Endometrium (tissue), 2 donors: ENCODE measurements at regions not wholly inside any gene's neighbourhood (a gene's known extent, or its start where the extent isn't known, plus 50 kb on each side); places are given as distances from the start of the nearest gene placed in this dataset.
"Not testable (repeated sequence)": the region's sequence is repeated elsewhere in the genome, so short reads cannot be mapped to it uniquely, and the experiment has no call there.

Experiments
- FAIRE-seq: peaks from 2 replicates; lab custom pipeline; 2012; peaks lifted over from hg19 to GRCh38; lab: Jason Lieb, UNC
- donor health status: control.
- donor health status: control.

DNA sequence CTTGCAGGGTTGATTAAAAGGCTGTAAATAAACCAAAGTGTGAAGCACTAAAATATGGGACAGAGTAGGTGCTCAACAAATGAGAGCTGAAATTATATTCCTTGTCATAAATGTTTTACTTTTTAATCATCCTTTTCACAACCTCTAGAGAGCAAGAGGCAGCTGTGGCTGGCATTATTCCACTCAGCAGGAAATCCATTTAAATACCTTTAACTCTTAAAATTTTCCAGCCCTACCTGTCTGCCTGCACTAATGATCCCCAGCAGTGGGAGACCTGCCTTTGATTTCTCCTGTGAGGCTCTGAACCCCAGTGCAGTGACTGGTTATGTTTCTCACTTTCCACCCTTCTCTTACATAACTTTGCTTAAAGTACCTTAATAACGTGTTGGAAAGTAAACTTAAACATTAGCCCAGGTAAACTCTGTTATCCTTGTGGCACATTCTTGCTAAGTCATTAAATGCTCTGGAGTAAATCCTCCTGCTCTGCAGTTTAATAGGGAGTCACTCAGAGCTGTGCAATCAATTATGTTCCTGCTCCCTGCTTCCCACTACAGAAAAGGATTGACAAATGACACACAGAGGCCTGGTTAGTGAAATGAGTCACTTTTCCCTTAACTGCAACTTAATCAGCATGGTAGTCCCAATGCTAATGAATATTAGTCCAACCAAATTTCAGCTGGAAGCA, 755.7 kb upstream of the USP15 start:
- FAIRE-seq = no peak

DNA sequence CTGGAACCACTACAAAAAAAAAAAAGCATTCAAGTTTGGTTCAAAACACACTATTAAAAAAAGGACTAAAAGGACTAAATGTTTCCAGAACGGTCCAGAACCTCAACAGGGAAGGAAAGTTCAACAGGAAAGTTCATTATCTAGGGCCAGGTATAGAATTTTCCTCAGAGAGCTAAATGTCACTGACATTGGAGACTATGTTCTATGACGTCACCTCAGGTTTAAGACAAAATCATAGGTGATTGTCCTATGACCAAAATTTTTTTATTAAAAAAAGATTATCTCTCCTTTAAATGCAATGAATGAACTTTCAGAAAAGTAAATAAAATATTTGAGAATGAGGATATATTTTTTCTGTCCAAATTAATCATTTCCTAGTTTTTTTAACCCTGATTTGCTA, 746.7 kb upstream of the USP15 start:
- no peak for FAIRE-seq

DNA sequence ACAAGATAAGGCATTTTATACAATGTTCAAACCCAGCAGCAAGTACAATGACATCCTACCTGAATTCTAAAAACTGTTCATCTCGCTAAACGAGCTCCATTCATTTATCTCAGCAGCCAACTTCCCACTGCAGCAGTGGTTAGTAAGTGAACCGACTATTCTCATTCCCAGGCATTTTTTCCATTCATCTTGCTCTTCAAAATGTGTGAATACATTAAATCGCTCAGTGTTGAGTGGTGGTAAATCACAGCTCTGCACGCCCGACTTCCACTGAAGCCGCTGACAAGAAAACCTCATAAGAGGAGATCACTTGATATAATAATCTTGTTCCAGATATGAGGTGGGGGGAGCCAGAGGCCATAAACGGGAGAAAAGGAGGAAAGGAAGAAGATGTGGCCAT, 746.2 kb upstream of the USP15 start:
- FAIRE-seq = no peak

DNA sequence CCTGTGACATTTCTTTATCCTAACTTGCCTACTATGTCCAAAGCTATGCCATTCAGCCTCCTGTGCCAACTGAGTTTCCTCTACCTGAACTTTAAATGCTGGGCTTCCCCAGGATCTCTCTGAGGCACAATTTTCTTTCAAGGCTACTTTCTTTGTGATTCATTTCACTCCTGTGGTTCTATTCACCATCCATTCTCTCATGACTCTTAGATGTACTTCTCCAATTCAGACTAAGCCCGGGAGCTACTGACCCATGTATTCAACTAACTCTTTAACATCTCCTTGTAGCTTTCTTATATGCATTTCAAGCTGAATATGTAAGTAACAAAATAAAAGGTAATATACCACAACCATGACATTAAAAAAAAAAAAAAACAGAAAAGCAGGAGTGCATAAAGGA, 738.9 kb upstream of the USP15 start:
- no peak for FAIRE-seq

DNA sequence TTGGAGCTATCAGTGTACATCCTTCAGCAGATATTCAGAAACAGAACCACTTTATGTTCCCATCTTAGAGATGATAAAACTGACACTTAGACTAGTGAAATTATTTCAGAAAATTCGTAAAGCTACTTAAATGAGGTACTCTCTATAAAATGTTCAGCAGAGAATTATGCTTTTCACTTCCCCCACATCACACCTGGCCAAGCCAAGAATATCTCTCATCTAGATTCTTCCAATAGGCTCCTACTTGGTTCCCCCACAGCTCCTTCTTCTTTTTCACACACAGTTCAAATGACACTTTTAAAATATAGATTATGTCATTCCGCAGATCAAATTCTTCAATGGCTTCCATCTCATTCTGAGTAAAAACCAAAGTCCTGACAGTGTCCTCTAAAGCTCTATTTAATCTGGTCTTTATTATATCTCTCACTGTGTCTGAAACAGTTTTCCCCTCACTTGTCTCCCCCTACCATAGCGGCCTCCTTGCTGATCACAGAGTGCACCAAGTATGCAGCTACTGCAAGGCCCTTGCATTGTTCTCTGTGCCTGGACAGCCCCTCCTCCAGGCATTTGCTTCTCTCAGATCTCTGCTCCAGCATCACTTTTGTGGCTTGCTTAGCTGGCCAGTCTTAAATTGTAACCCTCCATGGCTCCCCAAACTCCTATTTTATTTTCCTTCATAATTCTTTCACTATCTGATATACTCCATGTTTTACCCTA, 736.8 kb upstream of the USP15 start:
- no peak for FAIRE-seq

DNA sequence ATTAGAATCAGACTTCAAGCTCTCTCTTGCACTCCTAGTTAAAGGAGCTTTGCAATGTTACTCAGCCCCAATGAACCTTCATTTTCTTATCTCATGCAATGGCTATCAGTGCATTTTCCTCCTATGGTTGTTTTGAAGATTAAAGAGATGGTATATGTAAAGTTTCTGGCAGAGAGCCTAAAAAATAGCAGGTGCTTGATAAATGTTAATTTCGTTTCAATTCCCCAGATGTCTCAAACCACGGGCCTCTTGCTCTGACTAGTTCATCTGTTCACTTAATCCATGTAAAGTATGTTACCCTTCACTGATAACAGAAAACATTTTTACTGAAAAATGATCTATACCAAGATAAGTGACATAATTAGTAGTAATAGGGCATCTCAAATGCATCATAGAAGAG, 735.4 kb upstream of the USP15 start:
- FAIRE-seq = no peak

DNA sequence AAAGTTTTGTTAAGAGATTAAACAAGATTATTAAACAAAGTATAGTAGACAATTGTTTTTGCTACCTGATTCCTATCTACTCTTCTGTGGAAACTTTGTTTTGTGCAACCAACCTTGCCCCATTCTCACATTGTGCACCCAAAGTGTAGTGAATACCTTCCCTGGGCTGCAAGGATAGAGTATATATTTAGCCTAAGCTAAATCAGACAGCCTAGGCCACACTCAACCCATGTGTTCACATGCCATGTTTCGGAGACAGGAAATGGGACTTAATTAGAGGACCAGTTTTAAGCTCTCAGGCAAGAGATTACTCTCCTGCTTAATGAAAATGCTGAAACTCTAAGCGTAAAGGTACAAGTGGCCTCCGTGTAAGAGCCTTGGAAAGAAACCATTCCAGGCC, 734.9 kb upstream of the USP15 start:
- FAIRE-seq = no peak

DNA sequence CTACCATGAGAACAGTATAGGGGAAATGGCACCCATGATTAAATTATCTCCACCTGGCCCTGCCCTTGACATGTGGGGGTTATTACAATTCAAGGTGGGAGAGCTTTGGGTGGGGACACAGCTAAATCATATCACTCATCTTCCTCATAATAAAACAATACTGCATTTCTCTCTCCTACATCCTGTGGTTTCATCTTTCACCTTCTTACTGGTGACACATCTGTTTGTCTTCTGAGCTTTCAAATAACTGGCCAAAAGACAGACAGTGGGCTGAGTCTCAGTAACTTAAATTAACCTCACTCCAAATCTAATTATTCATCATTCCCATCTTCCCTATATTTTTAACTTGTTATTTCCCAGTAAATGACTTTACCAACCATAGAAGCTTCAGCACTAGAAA, 729.7 kb upstream of the USP15 start:
- FAIRE-seq = no peak

DNA sequence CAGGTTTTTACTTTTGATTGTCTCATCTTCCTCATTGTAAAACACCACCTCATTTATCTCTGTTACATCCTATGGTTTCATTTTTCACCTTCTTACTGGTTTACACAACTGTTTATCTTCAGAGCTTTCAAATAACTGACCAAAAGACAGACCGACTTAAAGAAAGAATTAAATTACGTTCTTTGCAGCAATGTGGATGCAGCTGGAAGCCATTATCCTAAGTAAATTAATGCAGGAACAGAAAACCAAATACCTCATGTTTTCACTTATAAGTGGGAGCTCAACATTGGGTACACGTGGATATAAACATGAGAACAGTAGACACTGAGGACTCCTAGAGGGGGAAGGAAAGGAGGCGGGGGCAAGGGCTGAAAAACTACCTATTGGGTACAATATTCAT, 729.0 kb upstream of the USP15 start:
- no peak for FAIRE-seq

DNA sequence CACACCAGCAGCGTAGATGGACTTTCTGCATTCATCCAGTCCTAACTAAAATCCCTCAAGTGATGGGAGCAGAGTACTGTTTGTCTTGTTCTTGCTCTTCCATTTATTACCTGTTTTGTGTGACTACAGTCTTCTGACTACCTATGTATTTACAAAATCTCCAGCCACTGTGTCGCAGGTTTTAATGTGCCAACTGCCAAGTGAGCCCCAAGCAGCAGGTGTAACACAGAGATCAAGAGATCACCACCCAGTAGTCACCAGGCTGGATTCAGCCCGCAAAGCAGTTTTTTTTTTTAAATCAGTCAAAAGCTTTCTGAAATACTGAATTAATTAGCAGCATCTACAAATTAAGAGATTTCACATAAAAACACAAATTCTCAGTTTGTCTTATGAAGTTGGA, 724.1 kb upstream of the USP15 start:
- no peak for FAIRE-seq

DNA sequence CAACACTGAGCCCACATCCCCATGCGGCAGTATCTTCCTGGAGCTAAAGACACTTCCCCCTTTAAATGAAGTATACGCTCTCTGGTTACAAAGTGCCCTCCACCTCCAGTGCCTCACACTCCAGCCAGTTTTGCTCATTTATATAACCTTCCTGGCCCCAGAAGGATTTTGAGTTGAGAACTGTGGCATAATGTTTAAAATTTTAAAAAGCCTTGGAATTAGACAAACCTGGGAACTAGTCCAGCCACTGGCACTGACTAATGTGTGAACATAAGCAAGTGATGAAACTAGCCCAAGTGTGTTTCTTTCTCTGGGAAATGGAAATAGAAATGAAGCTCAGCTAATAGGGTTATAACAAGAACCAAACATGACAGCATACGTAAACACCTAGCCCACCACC, 723.7 kb upstream of the USP15 start:
- FAIRE-seq = no peak

DNA sequence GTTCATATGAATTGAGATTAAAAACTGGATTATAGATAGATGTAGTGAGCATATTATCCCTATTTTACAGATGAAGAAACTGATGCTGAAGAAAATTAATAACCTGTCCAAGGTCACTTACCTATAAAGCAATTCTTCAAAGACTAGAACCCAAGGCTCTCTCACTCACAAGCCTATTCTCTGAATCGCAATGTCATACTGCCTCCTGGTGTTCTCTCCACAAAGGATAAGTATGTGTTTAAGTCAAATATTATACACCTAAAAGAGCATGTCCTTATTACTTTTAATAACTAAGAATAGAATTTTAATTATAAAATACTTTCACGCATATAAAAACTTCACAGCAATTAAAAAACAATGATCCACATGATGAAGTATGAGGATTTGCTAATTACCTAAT, 721.3 kb upstream of the USP15 start:
- no peak for FAIRE-seq

DNA sequence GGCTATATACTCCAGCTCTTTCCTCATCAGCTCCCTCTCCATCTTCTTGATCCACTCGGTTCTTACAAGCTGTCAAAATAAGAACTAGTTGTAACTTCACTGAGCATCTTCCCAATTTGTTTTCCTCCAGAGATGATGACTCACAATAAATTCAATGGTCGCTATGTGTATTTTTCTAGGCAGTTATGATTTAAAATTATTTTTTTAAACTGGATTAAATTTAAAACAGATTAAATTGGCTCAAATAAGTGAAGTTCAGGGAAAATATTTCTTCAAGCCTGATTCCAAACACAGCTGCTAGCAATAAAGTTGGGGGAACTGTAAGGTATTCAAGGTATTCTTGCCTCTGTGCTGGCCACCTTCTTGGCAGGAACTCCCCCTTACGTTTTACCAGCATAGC, 717.7 kb upstream of the USP15 start:
- FAIRE-seq = no peak

DNA sequence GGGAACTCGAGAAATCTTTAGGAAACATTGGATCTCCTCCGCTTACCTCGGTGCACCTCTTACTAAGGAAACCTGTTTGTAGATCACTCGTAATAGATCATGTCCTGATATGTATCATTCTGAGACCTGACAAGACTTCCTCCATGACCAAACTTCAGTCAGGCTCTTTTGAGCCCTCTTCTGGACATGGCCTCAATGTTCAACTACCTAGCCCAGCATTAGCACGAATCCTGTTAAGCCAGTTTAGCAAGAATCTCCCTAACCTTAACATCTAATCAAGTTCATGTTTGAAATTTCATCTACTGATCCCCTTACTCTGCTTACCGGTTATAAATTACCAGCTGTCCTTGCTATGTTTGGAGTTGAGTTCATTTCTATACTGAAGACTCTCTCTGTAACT, 713.9 kb upstream of the USP15 start:
- no peak for FAIRE-seq

DNA sequence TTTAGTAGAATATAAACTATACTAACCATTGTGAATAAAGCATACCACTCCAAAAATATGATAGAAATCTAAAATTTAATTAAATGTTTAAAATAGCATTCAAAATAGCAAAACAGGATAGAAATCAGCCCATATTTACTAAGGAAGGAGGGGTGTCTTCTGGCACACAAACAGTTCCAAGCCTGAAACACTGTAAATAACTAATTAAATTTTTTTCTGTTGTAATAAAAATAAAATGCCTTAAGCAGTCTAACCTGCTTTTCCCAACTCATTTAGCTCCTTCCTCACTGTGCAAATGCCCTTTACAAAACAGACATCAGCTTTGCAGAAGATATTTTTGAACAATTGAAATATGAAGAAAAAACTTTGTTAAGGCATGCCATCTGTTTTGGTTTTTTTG, 707.1 kb upstream of the USP15 start:
- no peak for FAIRE-seq

DNA sequence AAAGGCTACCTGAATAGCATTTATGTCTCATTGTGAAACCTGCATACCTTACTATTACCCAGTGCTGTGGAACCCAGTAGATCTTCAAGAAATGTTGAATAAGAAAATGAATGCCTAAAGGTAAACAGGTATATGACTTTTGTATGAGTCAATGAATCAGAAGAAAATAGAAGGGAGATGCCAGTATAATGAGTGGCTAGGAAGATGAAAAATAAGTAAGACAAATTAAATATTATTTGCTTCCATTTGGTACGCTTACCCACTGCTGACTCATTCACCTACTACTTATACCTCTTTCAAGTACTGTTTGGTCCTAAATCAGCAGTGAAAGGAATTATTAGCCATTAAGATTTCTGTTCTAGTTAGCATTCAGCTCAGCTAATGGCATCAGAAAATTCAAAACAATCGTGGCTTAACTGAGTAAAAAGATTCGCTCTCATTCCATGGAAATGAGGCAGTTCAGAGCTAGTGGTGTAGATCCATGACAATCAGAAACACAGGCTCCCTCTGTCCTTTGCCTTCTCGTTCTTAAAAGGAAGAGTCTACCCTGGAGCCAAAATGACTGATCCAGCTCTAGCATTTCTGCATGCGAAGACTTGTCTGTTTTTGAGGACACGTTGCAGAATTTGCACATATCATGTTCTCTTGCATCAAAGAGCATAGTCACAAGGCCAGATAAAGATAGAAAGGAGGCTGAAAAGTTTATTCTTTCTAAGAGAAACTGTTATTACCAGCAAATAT, 705.8 kb upstream of the USP15 start:
- no peak for FAIRE-seq

DNA sequence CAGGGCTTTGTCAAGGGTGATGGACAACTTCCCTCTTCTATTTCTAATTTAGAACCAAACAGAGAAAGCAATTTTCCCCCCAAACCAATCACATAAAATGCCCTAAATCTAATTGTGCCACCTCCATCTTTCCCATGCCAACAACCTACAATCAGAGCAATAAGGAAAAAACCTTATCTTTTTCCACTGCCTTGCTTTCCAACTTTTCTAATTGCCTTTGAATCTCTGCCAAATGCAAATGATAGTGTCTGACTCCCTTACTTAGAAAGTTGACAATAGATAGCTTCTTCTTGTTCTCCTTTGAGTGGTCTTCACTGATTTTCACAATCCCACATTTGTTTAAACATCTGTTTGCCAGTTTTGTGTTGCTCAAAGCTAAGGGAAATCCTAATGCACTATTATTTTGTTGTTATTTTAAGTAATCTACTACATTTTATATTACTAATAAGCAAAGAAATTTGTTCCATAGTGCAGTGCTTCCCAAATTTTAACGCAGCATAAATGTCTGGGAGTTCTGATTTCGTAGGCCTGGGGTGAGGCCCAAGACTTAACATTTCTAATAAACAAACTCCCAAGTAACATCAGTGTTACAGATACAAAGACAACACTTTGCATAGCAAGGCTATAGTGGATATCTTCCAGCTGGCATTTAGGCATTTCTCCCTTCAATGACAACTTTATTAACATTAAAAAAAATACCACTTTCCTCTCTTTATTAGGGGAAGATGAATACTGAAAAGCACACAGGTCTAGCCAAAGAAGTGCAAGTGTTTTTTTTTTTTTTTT, 696.3 kb upstream of the USP15 start:
- no peak for FAIRE-seq

DNA sequence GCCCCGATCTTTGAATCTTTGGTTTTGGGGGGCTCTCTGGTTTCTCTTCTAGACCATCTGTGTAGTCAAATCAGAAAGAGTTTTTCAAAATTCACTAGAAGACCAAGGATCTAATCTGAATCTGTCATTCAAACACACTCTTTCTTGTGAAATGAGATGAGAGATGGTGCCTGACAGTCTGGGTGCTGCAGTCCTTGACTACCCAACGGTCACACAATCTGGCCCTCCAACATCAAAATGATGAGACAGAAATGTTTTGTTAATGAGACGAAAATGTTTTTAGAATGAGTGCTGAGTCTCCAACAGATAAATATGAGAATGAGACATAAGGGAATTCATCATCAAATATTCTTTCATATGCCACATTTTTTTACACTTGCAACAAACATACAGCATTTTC, 695.7 kb upstream of the USP15 start:
- FAIRE-seq = no peak

DNA sequence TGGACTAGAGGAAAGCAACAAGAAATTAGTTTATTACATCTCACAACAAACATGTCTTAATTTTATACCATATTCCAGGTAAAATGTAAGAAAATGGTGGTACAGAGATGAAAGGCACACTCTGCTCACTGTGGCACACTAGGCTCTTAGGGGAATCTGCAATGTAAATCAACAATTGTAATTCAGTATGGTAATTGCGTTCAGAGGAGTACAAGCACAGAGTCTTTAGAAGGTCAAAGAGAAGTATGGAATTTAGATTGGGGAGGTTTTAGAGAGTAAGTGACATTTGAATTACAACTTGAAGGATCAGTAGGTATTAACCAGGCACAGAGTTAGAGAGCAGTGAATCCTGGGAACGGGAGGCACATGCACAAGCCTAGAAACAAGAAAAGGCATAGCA, 694.0 kb upstream of the USP15 start:
- no peak for FAIRE-seq

DNA sequence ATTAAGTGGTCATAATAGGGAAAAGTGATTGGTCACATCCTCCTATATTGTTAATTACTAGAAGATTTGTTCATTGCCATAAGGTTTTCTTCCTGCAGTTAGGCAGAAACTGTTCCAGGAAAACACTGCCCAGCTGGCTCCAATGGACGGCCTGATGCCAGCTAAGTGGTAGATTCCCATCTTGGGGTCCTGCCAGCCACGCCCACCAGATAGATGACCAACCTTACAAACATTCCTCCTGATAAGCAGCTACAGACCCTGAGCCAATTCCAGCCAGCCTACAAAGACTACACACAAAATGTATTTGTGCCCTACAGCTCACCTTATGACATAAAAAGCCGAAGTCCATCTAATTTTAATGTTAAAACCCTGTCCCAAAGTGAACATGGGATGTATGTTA, 685.9 kb upstream of the USP15 start:
- FAIRE-seq = no peak

DNA sequence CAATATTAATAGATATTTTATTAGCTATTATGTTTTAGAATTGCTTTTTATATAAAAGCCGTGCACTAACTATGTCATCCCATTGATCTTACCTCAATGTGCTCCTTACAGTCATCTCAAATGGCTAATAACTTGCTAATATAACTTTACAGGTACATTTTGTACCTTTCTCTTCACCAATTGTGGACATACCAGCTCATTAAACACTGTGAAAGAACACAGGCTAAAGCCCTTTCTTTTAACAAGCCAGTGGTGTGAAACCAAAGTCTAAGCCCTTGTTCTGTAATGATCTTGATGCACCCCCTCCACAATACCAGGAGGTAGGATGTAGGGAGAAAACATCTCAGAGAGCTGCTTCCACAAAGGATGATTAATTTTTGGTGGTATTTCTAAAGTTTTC, 675.3 kb upstream of the USP15 start:
- no peak for FAIRE-seq

DNA sequence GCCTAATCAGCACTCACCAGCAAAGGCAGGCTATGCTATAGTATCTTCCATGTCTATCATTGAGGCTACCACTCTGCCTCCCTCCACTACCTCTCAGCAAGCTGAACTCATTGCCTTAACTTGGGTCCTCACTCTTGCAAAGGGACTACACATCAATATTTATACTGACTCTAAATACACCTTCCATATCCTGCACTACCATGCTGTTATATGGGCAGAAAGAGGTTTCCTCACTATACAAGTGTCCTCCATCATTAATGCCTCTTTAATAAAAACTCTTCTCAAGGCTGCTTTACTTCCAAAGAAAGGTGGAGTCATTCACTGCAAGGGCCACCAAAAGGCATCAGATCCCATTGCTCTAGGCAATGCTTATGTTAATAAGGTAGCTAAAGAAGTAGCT, 669.3 kb upstream of the USP15 start:
- not testable (repeated sequence) for FAIRE-seq

DNA sequence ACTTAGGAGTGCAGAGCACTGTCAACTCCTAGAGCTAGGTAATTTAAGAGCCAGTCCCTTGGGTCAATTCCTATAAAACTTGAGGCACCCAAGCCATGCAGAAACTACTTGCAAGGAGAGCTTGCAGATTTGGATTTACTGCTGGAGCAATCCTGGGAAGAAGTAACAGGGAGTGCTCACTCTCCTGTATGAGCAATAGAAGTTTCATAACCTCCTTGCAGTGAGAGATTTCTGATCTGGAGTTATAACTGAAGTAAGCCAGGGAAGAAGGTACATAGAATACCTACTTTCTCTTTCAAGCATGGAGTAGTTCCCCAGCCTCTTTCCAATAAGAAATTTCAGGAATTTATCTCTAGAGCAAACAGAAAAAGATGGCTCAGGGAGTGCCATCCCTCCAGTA, 650.1 kb upstream of the USP15 start:
- FAIRE-seq = no peak
